Left forelimb (tissue), 1 donor: ENCODE measurements at regions not wholly inside any gene's neighbourhood (a gene's known extent, or its start where the extent isn't known, plus 50 kb on each side); places are given as distances from the start of the nearest gene placed in this dataset.

Source experiments
- DNase-seq: peaks from one replicate; pipeline ENCODE4 v3.0.0-alpha.2; 2018; ENCODE audit warnings: low spot score

DNA sequence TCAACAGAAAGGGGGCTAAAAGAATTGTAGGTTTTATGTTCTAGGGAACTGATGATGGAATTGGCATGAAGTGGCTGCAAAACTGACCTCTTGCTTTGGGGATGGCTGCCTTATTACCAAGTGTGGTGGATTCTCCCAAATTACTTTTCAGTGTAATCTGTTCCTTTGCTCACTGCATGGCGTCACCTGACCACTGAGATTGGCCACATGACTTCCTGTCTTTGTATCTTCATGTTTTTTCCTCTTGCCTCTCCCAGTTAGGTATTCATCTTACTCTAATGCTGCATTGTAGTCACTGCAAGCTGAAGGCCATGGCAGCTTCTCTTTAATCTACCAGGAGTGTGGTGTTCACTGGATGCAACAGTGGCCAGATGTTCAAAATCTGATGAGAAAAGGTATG lies 257.7 kb upstream of the TNP1 start:
- no peak for DNase-seq

DNA sequence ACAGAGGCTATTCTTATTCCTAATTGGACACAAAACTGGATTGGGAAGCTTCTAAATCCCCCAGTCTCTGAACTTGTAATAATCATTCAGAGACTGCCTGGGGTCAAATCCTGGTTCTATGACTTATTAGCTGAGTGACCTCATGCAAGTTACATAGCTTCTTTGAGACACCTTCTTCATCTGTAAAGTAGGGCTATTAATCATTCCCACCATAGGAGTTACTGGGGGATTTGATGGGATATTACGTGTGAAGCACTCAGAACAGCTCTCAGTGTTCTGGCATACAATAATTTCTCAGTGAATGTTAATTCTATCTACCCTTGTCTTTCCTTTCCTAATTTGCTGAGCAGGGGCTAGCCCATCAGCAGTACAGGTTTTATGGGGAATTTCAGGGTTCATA lies 256.7 kb upstream of the TNP1 start:
- DNase-seq = no peak

DNA sequence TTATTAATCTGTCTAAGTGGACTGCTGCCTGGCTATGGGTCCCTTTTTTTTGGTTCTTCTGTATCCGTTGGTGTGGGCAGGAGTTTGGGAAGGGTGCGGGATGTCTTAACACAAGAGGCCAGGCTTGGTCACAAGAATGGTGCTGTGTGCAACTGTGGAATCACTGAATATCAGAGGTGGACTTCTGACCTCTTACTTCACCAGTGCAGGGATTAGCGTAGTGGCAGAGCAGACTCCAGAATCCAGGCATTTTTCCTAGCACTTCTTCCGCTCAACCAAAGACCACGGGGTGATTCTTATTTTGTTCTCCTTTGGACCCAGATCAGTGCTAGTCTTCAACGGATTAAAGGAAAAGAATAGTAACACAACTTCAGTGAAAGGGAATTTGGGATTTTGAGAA lies 254.3 kb upstream of the TNP1 start:
- no peak for DNase-seq

DNA sequence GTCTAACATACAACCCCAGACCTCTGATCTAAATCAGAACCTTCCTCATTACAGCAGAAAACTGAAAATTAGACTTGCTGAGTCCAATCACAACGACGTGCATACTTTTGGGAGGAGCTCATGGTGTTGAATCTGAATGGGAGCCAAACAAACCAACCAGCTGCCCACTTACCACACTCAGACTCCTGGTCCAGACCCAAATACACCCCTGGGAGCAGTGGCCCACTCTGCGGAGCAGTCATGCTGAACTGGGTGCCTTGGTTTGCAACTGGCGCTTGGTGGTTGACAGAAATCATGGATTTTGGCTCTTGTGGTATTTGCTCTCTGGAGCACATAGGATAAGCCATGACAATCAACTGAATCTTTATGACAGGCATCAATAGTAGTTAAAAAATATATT lies 253.6 kb upstream of the TNP1 start:
- no peak for DNase-seq

- no peak for DNase-seq
These were observed 250.7 kb upstream of the TNP1 start for GRCh38 chr2:217110550-217110949.

DNA sequence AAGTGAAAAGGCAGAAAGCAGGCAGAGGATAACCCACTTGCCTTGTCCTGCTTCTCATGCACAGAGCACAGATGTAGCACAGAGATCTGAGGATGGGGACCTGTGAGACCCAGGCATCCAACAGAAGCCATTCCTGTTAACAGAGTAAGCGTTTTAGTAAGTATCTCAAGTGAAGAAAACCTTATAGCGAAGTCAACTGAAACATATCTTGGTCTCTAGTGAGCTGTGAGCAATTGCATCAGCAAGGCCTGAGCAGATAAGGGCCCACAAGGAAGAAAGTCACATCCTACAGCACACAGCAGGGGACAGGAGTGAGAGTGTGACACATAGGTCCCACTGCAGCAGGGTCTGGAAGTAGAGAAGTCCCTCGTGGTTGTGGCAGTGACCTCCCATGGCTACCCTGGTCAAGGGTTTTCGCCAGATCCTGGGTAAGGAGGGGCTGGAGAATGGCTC lies 248.7 kb upstream of the TNP1 start:
- DNase-seq = no peak

- DNase-seq = no peak
These were observed 248.2 kb upstream of the TNP1 start for GRCh38 chr2:217108086-217108485.

DNA sequence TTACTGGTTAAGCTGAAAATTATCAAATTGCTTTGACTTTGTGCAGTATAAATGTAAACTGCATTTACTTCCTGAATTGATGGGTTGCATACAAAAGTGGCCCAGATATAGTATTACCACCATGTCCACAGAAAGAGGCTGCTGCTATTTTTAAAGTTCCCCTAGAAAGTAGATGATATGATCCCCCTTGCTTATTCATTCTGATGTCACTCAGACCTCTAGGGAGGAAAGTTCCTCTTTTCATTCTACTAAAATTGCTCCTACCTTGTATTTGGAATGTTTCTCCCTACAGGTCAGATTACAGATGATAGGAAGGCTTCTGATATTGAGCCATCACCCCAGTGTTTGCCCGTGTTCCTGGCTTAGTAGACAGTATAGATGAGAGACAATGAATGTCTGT lies 247.6 kb upstream of the TNP1 start:
- DNase-seq = no peak

- no peak for DNase-seq
These were observed 246.8 kb upstream of the TNP1 start for GRCh38 chr2:217106650-217107014.

GRCh38 chr2:217105733-217106649 lies 246.1 kb upstream of the TNP1 start:
- no peak for DNase-seq

- DNase-seq = no peak
These were observed 244.1 kb upstream of the TNP1 start for GRCh38 chr2:217103752-217104545.

DNA sequence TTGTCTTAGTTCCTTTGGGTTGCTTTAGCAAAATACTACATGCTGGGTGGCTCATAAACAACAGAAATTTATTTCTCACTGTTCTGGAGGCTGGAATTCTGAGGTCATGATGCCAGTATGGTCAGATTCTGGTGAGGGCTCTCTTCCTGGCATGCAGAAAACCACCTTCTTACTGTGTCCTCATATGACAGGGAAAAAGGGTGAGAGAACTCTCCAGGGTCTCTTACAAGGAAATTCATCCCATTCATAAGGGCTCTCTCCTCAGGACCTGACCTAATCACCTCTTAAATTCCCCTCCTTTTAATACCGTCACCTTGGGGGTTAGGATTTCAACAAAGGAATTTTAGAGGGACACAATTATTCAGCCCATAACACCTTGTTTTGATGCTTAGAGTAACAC lies 243.1 kb upstream of the TNP1 start:
- DNase-seq = no peak

GRCh38 chr2:217101972-217102371 lies 242.1 kb upstream of the TNP1 start:
- no peak for DNase-seq

DNA sequence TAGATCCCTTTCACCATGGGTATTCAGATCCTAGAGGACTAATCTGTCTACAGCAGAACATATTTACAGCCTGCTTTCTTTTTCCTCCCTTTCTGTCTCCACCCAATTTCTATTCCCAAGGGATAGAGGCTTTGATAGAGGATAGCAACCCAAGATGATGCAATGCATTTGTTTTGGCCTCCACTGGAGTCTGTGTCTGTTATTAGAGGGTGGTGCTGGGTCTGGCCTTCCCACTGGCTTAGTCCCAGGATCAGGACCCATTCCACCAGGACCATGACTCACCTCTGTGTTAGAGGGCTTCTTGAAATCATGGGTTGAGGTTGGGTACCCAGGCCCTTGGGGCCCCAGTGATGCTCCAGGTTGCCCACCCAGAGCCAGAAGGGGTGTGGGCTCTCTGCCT lies 239.7 kb upstream of the TNP1 start:
- DNase-seq = no peak

GRCh38 chr2:217098435-217098834 lies 238.6 kb upstream of the TNP1 start:
- no peak for DNase-seq

GRCh38 chr2:217097346-217097745 lies 237.5 kb upstream of the TNP1 start:
- DNase-seq = no peak

- no peak for DNase-seq
These were observed 236.8 kb upstream of the TNP1 start for GRCh38 chr2:217096474-217097225.

DNA sequence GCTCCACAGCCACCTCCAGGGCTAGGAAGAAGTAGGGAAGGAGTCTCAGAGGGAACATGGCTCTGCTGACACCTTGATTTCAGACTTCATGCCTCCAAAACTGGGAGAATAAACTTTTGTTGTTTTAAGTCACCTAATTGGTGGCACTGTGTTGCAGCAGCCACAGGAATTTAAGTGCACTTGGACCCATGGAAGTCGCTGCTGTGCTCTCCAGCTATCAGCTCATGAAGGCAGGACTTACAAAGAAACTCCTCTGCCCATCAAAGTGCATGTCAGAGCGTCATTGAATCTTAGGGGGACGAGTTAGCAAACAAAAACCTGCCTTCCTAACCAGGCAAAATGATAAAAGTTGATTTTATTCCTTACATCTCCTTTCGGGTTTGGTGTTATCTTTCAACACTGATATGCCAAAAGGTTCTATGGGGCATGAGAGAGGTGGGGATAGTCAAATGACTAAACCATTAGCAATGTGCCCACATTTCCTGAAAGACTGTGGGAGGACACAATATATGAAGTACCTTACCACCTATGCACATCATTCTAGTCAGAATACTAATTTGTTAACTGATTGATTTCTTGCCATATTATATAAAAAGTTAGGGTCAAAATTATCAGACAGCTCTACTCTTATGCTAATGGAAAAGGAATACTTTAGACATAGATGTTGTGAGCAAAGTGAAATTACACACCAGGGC lies 235.8 kb upstream of the TNP1 start:
- DNase-seq = no peak

- no peak for DNase-seq
These were observed 233.0 kb upstream of the TNP1 start for GRCh38 chr2:217092710-217093379.

GRCh38 chr2:217091531-217091930 lies 231.7 kb upstream of the TNP1 start:
- DNase-seq = no peak

- no peak for DNase-seq
These were observed 231.0 kb upstream of the TNP1 start for GRCh38 chr2:217090884-217091283.
